Stimulated activated CD4-positive, alpha-beta T cell treated with anti-CD3 and anti-CD28 coated beads, Interleukin-12 subunit alpha, Interleukin-12 subunit beta, amount 100 ng/mL, for 4 hours (primary cell): ENCODE measurements at regions not wholly inside any gene's neighbourhood (a gene's known extent, or its start where the extent isn't known, plus 50 kb on each side); places are given as distances from the start of the nearest gene placed in this dataset.

Experiments used
- DNase-seq: peaks from one replicate; pipeline ENCODE4 v3.0.0-alpha.2; 2020

DNA sequence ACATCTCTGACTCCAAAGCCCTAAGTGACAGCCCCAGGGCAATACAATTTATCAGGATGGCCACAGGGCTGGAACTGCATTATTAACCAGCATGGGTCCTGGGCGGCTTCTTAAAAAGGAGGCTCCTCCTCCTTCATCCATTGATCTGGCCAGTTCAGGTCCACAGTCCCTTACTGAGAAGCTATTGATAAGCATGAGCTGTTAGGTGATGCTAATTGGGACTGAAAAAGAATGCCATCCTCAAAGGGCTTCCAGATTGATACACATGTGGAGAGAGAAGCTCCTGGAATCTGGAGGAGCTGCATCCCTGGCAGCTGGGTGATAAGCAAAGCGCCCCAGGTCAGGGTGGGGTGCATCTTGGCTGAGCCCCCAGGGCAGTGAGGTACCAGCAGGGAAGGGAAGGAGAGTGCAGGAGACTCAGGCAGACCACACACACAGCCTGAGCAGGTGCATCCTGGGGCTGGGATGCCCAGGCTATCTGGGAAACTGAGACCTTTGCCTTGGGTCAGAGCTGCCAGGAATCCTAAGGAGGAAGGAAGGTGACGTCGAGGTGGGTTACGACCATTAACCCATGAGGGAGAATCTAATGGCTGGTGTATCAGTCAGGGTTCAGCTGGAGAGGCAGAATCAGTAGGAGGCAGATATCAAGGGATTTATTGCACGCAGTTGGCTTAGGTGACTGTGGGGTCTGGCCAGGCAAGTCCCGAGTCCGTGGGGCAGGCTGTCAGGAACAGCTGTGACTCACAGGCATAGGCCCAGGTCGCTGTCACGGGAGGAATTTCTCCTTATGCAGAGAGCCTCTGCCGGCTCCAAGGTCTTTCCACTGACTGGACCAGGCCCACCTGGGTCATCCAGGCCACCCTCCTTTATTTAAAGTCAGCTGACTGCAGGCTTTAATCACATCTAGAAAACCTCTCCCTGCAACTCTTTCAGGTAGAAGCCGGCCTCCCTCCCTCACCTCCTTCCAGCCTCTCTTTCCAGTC lies 261.2 kb downstream of the BMP7 start:
- no peak for DNase-seq

DNA sequence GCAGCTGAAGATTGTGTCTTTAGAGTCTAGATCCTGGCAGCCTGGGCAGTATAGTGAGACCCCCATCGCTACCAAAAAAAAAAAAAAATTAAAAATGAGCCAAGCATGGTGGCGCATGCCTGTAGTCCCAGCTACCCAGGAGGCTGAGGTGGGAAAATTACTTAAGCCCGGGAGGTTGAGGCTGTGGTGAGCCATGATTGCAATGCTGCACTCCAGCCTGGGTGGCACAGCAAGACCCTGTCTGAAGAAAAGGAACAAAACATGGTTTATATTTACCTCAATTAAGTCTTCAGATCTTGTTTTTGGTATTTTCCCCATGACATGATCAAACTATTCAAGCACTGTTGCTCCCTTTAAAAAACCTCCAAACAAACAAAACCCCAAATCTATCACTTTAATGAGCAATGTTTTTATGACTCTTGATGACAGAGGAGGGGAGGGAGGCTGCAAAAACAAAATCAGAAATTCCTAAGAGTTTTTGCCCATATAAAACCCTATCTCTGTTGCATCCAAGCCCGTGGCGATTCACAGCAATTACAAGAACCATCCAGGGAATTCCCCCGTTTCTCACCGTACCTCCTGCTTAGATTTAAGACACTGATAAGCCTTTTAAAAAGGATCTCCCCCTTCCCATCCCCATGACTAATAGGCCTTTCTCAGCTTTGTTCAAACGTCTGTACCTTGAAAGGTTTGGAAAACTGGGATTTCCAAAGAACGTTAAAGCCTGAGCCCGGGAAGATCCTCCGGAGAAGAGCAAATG lies 259.9 kb downstream of the BMP7 start:
- DNase-seq, result no peak

DNA sequence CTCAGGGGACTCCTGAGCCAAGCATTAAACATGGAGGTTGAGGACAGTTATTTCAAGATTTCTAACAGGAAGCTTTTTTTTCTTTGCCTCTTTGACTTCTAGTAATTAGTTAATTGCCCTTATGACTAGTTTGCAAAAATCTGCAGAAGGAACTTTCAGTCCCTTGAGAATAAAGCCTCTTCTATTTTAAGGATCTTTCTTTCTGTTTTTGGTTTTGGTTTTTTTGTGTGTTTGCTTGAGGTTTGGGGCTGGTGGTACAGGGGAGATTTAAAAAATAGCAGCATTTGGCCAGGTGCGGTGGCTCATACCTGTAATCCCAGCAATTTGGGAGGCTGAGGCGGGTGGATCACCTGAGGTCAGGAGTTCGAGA lies 259.3 kb downstream of the BMP7 start:
- DNase-seq, result no peak

DNA sequence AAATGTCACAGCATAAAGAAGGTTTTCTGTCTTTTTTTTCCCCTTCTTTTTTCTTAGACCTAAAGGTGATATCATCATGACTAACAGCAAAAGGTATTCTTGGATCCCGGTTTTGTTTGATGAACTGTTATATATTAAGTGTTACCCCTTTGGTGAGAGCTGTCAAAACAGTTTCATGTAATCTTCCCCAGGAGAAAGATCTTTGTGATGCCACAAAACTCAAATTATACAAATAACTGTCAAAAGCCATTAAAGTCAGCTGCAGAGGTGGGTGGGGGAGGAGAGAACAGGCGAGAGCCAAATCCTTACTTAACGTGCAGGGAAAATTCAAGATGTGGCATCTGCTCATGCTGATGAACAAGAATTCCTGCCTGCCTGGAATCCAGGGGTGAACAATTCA lies 258.2 kb downstream of the BMP7 start:
- DNase-seq, result no peak

DNA sequence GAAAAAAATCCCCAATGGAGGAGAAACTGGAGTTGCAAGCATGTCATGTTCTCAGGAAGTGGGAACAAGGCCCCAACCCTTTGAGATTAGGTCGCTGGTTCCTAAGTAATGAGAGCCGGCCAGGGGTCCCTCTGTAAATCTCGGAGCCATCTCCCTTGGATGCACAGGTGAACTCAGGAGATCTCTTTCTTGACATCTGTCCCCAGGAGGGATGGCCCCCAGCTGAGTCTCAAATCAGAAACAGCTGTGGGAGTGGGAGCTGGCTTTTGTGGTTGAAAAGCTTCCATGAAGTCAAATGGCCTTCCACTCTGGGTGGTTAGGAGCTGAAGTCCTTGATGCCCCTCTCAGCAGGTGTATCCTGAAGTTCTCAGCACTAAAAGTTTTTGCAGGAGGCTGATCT lies 257.1 kb downstream of the BMP7 start:
- no peak for DNase-seq

DNA sequence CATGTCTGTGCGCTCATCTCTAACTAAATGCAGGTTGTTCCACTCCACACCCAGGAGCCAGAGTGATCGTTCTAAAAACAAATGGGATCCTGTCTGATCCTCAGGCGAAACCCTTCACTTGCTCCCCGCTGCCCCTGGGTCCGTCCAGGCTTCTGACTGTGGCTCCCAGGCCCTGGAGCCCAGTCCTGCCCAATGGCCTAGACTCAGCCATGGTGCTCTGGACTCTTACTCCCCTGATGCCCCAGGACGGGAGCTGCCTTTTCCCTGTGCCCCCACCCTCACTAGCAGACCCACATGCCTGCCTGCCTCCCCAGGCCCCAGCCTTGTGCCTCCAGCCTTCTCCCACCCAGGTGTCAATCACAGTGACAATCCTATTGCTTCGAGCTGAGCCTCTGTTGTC lies 256.7 kb downstream of the BMP7 start:
- DNase-seq, result no peak

DNA sequence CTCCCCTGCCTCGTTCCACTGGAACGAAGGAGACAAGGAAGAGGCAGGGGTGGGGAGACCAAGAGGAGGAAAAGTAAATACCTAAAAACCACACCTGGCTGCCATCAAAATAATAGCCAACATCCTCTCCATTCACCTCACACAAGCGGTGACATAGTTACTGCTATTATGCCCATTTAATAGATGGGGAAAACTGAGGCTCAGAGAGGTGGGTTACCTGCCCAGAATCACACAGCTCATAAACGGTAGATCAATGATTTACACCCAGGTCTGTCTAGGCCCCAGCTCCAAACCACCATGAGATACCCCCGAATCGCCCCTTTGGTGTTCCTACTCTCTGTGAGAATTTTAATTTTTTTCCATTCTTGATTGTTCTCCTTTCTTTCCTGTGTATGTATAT lies 253.8 kb downstream of the BMP7 start:
- no peak for DNase-seq

DNA sequence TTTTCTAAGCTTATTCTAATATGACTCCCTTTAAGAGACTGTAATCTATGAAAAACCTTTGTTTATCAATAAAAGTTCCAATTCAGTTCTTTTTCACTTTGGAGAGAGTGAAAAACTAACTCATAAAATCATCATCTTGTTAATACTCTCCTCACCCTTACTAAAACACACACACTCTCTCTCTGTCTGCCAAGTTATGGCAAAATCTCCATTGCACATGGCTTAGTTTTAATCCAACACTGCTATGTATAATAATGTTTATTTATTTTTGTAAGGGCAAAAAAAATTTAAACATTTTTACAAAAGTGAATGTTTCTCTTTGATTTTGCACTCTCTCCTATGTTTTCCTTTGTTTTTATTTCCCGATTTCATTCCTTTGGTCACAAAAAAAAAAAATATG lies 253.2 kb downstream of the BMP7 start:
- DNase-seq, result no peak

DNA sequence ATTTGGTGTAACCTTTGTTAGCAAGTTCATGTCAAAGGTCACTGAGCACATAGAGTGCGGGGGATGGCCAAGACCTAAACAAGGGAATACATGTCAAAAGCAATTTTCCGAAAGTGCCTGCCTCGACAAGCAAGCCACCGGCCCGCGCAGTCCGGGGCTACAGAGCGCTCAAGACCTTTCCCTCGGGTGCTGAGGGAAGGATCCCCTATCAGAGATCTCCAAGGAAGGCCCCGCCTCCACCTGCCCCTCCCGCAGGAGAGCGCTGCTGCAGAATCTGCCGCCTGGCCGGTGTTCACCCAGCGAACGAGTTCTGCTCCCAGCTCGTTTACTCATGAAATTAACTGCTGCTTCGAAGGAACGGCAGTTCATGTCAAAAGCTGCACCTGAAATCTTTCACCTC lies 252.7 kb downstream of the BMP7 start:
- DNase-seq, result no peak

DNA sequence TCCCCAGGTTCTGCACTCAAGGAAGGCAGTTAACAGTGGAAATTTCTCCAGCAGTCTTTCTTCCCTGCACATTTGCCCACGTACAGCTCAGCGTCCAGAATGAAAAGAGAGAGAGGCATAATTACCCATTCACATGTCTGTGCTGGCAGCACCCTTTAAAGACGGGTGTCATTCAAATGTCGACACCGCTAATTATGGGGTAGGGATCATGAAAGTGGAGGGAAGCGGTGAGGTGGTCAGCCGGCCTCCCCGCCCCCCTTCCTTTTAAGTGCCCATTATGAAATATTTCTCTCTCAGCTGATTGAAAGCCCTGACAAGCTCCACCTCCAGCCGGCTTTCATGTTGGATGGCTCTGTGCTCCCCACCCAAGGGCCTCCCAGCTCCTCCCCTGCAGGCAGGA lies 246.1 kb downstream of the BMP7 start:
- DNase-seq, result no peak

DNA sequence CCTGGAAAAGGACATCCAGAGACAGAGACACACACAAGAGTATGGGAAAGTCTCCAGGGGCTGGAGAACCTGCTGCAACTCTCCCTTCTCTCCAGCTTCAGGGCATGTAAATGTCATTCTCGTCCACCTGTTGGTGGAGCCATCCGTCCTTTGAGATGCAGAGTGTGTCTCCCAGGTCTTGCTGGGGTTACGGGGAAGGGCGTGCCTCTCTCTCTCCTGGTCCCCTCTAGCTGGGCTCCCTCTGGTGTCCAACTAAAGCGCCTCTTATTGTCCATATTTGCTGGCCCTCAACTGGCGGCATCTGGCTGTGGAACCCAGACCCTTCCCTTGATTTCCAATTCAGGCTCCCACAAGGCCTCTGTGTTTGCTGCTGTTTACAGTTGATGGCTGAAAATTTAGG lies 244.1 kb downstream of the BMP7 start:
- DNase-seq, result no peak

DNA sequence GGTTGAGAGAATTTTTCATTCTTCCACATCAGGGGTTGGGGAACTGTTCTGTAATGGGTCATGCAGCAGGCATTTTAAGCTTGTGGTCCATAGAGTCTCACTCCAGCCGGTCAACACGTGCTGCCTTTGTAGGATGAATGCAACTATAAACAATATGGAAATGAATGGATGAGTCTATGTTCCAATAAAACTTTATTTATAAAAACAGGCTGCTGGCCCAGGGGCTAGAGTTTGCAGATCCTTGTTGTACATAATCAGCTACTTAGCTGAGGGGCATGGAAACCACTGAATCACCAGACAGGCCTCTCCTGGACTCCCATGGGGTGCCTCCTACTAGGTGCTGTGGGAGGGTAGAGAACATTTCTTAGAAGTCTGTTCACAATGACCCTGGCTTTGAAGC lies 243.4 kb downstream of the BMP7 start:
- DNase-seq, result no peak

DNA sequence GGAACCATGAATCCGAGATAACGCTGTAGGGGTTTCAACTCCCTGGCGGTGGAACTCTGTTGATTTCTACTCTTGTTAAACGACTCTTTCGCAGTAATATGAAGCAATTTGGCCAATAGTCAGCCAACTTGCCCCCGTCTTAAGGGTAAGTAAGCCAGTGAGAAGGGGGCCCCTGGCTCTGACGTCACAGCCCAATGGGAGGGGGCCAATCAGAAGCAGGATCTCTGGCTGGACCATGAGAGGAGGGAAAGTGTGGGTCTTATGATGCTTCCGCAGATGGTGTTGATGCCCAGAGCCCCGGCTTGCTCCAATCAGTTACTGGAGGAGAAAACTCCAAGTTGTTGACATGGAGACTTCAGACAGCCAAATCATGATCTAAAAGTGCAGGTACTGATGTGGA lies 242.4 kb downstream of the BMP7 start:
- no peak for DNase-seq

DNA sequence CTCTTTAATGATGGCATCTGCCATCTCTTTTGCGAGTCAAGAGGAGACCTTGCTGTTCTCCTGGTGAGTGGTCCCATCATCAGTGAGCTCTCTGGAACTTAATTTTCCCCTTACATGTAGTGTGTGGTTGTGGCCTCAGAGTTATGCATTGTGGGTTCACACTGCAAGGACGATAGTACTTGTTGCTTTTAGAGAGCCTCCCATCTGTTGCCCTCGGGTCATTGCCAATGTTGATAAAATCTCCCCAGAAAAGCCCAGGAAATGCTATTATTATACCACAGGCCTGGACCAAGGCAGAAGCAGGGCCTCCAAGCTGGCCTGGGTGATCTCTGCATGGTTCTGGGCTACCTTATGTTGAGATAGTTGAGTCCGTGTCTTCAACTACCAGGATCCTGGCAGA lies 241.6 kb downstream of the BMP7 start:
- DNase-seq, result no peak

DNA sequence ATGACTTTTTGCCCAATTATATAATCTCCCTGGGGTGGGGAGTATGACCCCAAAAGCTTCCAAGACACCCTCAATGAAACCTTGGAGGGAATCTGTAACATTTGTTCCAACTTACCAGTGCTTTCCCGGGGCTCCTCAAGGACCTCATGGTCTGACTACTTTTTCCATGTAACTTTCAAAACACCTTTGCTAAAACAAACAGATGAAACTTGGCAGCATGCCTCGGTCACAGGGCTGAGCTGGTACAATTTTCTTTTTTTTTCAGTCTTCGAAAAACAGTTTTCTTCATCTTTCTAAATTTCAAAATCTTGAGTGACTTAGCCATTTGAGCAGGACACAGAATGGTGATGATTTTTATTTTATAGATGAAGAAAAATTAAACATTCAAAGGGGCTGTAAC lies 241.2 kb downstream of the BMP7 start:
- no peak for DNase-seq

DNA sequence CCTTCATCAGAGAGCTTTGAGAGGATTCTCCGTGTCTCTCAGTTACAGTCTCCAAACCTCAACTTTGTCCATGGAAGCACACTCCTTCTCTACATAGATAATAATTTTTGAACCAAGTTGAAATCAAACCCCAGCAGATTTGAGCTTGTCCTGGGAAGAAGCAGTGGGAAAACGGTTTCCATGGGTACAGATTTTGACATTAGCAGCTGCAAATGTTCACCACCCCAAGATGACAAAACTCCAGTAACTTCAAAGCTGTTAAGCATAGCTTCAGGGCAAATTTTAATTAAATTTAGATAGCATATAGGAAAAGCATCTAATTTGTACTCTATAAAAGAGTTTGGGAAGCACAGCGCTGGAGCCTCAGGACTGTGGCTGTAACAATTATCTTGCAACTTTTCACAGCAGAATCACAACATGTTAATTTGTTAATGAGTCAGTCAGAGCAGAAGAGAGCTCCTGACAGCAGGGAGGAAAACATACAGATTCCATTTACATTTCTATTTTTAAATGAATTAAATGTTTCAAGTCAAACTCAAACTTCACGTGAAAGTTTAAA lies 240.7 kb downstream of the BMP7 start:
- no peak for DNase-seq

DNA sequence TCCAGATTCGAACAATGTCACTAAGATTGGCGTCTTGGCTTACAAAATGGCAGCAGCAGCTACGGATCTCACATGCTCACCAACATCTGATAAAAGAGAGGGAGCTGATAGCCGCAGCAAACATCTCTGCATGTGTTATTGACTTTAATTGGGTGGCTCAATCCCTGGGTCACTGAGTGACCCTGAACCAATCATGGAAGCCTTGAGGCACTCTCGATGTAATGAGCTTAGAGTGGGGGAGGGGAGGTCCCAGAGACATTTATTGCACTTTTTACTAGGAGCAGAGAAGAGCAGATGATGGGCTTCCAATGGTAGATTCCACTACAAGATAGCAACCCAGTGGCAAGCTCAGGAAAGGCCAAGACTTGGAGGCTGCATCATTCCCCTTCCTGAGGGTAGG lies 238.7 kb downstream of the BMP7 start:
- DNase-seq, result no peak

DNA sequence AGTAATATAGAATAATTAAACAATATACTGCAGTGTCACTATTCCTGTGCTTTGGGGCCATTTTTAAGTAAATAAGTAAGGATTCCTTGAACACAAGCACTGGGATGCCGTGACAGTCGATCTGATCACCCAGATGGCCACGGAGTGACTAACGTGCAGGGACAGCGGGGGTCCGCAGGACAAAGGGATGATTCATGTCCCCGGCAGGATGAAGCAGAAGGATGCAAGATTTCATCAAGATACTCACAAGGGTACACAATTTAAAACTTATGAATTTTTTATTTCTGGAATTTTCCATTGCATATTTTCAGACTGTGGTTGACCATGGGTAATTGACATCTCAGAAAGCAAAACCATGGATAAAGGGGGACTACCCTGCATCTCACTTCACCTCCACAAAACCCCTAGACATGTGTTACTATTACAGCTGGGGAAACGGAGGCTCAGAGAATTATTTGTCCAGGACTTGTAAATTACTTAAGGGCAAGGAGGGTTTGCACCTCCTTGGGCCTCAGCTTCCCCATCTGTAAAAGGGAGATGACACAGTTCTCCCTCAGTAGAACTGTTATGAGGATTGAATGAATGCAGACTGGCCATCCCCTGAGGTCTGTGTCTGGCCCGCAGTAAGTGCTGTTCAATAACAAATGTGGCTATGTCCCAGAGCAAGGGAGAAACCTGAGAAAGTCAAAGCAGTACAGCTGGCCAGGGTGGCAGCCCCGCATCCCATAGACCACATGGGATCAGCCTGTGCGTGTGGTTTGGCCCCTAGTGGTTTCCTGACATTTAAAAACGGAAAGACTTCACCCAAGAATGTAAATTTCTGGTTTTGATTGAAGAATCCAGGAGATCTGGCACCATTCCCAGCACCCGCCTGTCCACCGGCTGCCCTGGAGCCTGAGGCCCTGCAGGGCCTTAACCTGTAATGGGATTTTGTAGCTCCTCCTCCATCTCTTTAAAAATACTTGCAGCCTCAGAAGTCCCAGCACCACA lies 235.5 kb downstream of the BMP7 start:
- DNase-seq, result no peak

DNA sequence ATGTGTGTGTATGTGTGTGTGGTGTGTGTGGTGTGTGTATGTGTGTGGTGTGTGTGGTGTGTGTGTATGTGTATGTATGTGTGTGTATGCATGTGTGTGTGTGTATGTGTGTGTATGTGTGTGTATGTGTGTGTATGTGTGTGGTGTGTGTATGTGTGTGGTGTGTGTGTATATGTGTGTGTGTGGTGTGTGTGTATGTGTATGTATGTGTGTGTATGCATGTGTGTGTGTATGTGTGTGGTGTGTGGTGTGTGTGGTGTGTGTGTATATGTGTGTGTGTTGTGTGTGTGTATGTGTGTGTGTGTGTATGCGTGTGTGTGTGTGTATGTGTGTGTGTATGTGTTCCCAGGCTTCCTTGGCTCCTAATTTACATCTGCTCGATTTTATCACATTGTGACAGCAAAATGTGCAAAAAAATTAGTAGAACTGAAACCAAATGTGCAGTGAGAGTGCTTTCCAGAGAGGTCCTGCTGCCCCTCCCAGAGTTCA lies 234.5 kb downstream of the BMP7 start:
- no peak for DNase-seq

DNA sequence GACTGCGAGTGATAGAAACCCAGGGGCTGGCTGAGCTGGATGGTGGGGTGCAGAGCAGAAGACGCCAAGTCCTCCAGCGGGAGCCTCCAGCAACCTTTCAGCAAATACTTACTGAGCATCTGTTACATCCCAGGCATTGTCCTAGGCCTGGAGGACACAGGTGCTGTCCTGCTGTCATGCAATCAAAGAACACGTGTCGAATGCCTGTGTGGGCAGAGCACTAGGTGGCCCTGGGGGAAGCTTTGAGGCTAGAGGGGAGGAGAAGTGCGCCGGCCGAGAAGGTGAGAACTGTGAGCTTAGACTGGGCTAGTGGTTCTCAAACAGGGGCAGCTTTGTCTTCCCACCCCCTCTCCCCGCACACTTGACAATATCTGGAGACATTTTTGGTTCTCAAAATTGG lies 233.6 kb downstream of the BMP7 start:
- DNase-seq, result no peak

DNA sequence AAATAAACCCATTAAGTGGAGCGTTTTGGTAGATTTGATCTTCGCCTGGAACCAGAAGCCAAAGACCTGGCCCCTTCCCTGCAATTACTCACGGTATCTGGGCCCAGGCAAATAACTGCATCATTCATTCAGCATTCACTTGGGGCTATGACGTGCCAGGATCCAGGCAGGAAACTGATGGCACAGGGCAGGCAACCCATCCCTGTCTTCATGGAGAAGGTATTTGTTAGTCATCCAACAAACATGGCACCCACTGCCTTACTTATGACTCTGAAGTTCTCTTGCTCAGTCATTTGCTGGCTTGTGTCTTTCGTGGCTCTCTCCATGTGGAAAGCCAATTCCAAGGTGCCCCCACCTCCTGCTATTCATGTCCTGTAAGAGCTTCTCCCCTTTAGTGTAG lies 232.4 kb downstream of the BMP7 start:
- DNase-seq, result no peak

DNA sequence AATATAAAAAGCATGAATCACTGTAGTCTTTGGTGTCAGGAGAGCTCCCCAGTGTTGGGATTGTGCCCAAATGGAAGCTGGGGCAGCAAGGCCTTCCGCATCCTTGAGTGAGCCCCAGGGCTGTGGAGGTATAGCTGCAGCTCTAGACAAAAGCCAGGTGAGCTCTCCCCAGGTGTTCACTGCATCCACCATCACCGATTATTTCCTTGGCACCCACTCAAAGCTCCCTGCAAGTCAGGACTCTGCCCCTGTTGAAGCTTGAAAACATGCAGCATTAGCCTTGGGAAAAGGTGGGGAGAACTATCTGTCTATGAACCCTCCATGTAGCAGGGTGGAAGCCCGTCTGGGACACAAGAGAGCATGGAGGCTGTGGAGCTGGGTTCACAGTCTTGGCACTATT lies 228.8 kb downstream of the BMP7 start:
- DNase-seq, result no peak
